ENCODE measurements at regions not wholly inside any gene's neighbourhood (a gene's known extent, or its start where the extent isn't known, plus 50 kb on each side); places are given as distances from the start of the nearest gene placed in this dataset.

GRCh38 chr9:2281031-2281802 lies 266.1 kb downstream of the SMARCA2 start:
- Mint-ChIP-seq H3K27me3 (ENCODE audit: low read depth, unreplicated experiment) (peaks cover 3% of the 10 kb centered on the region), H3K4me1 (ENCODE audit: low read depth, unreplicated experiment) (no peaks in the 10 kb centered on the region), H3K36me3 (ENCODE audit: low read depth, unreplicated experiment) (no peaks in the 10 kb centered on the region), H3K9me3 (ENCODE audit: unreplicated experiment) (no peaks in the 10 kb centered on the region), H3K27ac (ENCODE audit: unreplicated experiment) (no peak overlapping the region), H3K4me3 (ENCODE audit: unreplicated experiment) (no peak overlapping the region)
- no peak overlapping the region for H3K4me3 ChIP-seq (ENCODE audit: insufficient read depth, low read depth, low read length)
- no peaks in the 10 kb centered on the region for H3K27me3 ChIP-seq (ENCODE audit: insufficient read depth, low read length)
- H3K9me3 ChIP-seq (ENCODE audit: insufficient read depth, low read depth, low read length): no peaks in the 10 kb centered on the region
- H3K9ac ChIP-seq (ENCODE audit: low read length): peak overlapping the region; percentile 55
- H2AFZ ChIP-seq (ENCODE audit: low read depth, low read length): no peak overlapping the region
- TF ChIP-seq CTCF (IDR thresholded peaks at IDR 0.05; ENCODE audit: insufficient read depth, low read depth, low read length) (no peak), EZH2 (IDR thresholded peaks at IDR 0.05; ENCODE audit: insufficient read depth, low read length) (no peak)
- H3K27ac ChIP-seq (ENCODE audit: low read depth, low read length): peak overlapping the region; percentile 87
- H3K4me2 ChIP-seq (ENCODE audit: low read length): peak overlapping the region; percentile 71
- DNase-seq (ENCODE audit: low read depth): peak; percentile 76
- no peaks in the 10 kb centered on the region for H3K36me3 ChIP-seq (ENCODE audit: insufficient read depth, low read length)
- no peaks in the 10 kb centered on the region for H4K20me1 ChIP-seq (ENCODE audit: insufficient read depth, low read length)
- peaks cover 20% of the 10 kb centered on the region for H3K4me1 ChIP-seq (ENCODE audit: insufficient read depth, low read length)
- FAIRE-seq: peak; percentile 66
- H3K79me2 ChIP-seq (ENCODE audit: insufficient read depth, low read length): no peaks in the 10 kb centered on the region

GRCh38 chr9:2281803-2282185 lies 266.6 kb downstream of the SMARCA2 start:
- Histone ChIP-seq H3K9ac (ENCODE audit: low read length) (peak overlapping the region; percentile 55), H3K27ac (ENCODE audit: low read depth, low read length) (peak overlapping the region; percentile 87), H2AFZ (ENCODE audit: low read depth, low read length) (no peak overlapping the region), H3K36me3 (ENCODE audit: insufficient read depth, low read length) (no peaks in the 10 kb centered on the region), H3K79me2 (ENCODE audit: insufficient read depth, low read length) (no peaks in the 10 kb centered on the region), H3K9me3 (ENCODE audit: insufficient read depth, low read depth, low read length) (no peaks in the 10 kb centered on the region), H4K20me1 (ENCODE audit: insufficient read depth, low read length) (no peaks in the 10 kb centered on the region), H3K27me3 (ENCODE audit: insufficient read depth, low read length) (no peaks in the 10 kb centered on the region), H3K4me2 (ENCODE audit: low read length) (peak overlapping the region; percentile 71), H3K4me3 (ENCODE audit: insufficient read depth, low read depth, low read length) (no peak overlapping the region), H3K4me1 (ENCODE audit: insufficient read depth, low read length) (peaks cover 20% of the 10 kb centered on the region)
- peaks cover 1% of the 10 kb centered on the region for H3K27me3 Mint-ChIP-seq (ENCODE audit: low read depth, unreplicated experiment)
- FAIRE-seq (peak; percentile 32), DNase-seq (ENCODE audit: low read depth) (peak; percentile 74)
- H3K4me3 Mint-ChIP-seq (ENCODE audit: unreplicated experiment): no peak overlapping the region
- H3K36me3 Mint-ChIP-seq (ENCODE audit: low read depth, unreplicated experiment): no peaks in the 10 kb centered on the region
- no peak overlapping the region for H3K27ac Mint-ChIP-seq (ENCODE audit: unreplicated experiment)
- H3K4me1 Mint-ChIP-seq (ENCODE audit: low read depth, unreplicated experiment): no peaks in the 10 kb centered on the region
- peaks cover 1% of the 10 kb centered on the region for H3K9me3 Mint-ChIP-seq (ENCODE audit: unreplicated experiment)
- TF ChIP-seq CTCF (IDR thresholded peaks at IDR 0.05; ENCODE audit: insufficient read depth, low read depth, low read length): no peak
- TF ChIP-seq EZH2 (IDR thresholded peaks at IDR 0.05; ENCODE audit: insufficient read depth, low read length): no peak

- DNase-seq (ENCODE audit: low read depth): no peak
- H3K4me3 ChIP-seq (ENCODE audit: insufficient read depth, low read depth, low read length): no peak overlapping the region
Measured at GRCh38 chr9:2284770-2285169, 269.6 kb downstream of the SMARCA2 start.

More at GRCh38 chr9:2284770-2285169, 269.6 kb downstream of the SMARCA2 start:
- peaks cover 20% of the 10 kb centered on the region for H3K4me1 ChIP-seq (ENCODE audit: insufficient read depth, low read length)
- no peaks in the 10 kb centered on the region for H3K36me3 ChIP-seq (ENCODE audit: insufficient read depth, low read length)
- H4K20me1 ChIP-seq (ENCODE audit: insufficient read depth, low read length): no peaks in the 10 kb centered on the region
- no peak overlapping the region for H3K4me2 ChIP-seq (ENCODE audit: low read length)
- no peak overlapping the region for H2AFZ ChIP-seq (ENCODE audit: low read depth, low read length)
- no peak for FAIRE-seq
- no peak overlapping the region for H3K27ac ChIP-seq (ENCODE audit: low read depth, low read length)
- peaks cover 6% of the 10 kb centered on the region for H3K27me3 Mint-ChIP-seq (ENCODE audit: low read depth, unreplicated experiment)
- TF ChIP-seq CTCF (IDR thresholded peaks at IDR 0.05; ENCODE audit: insufficient read depth, low read depth, low read length) (no peak), EZH2 (IDR thresholded peaks at IDR 0.05; ENCODE audit: insufficient read depth, low read length) (no peak)
- H3K36me3 Mint-ChIP-seq (ENCODE audit: low read depth, unreplicated experiment): peaks cover 3% of the 10 kb centered on the region
- peaks cover 2% of the 10 kb centered on the region for H3K27me3 ChIP-seq (ENCODE audit: insufficient read depth, low read length)
- peaks cover 5% of the 10 kb centered on the region for H3K9me3 Mint-ChIP-seq (ENCODE audit: unreplicated experiment)
- no peaks in the 10 kb centered on the region for H3K79me2 ChIP-seq (ENCODE audit: insufficient read depth, low read length)
- no peak overlapping the region for H3K27ac Mint-ChIP-seq (ENCODE audit: unreplicated experiment)
- no peaks in the 10 kb centered on the region for H3K9me3 ChIP-seq (ENCODE audit: insufficient read depth, low read depth, low read length)
- H3K9ac ChIP-seq (ENCODE audit: low read length): no peak overlapping the region
- H3K4me3 Mint-ChIP-seq (ENCODE audit: unreplicated experiment): no peak overlapping the region
- no peaks in the 10 kb centered on the region for H3K4me1 Mint-ChIP-seq (ENCODE audit: low read depth, unreplicated experiment)

Measured in astrocyte (in vitro differentiated cells and primary cell).